NCI-H2196 treated with DMSO at 0.1 percent for 48 hours (cell line): ENCODE measurements at regions not wholly inside any gene's neighbourhood (a gene's known extent, or its start where the extent isn't known, plus 50 kb on each side); places are given as distances from the start of the nearest gene placed in this dataset.

Experiments used
- DNase-seq: peaks from one replicate; lab custom pipeline; 2025; ENCODE audit not compliant: unreplicated experiment; lab: John Stamatoyannopoulos, UW

- DNase-seq = no peak
Measured at GRCh38 chr11:121800240-121800639, 315.8 kb downstream of the BLID start.

GRCh38 chr11:121797496-121797895 lies 318.5 kb downstream of the BLID start:
- no peak for DNase-seq

- DNase-seq = no peak
Measured at GRCh38 chr11:121795174-121795573, 320.8 kb downstream of the BLID start.

- DNase-seq = no peak
Measured at GRCh38 chr11:121794671-121795141, 321.3 kb downstream of the BLID start.

GRCh38 chr11:121793916-121794315 lies 322.1 kb downstream of the BLID start:
- DNase-seq = no peak

GRCh38 chr11:121793291-121793690 lies 322.7 kb downstream of the BLID start:
- no peak for DNase-seq

GRCh38 chr11:121792185-121792584 lies 323.8 kb downstream of the BLID start:
- DNase-seq = no peak

GRCh38 chr11:121790430-121790829 lies 325.6 kb downstream of the BLID start:
- no peak for DNase-seq

- DNase-seq = no peak
Measured at GRCh38 chr11:121780971-121781370, 328.2 kb upstream of the SORL1-AS1 start.

- no peak for DNase-seq
Measured at GRCh38 chr11:121777056-121777455, 324.3 kb upstream of the SORL1-AS1 start.

- no peak for DNase-seq
Measured at GRCh38 chr11:121775276-121775675, 322.5 kb upstream of the SORL1-AS1 start.

GRCh38 chr11:121773076-121773475 lies 320.3 kb upstream of the SORL1-AS1 start:
- no peak for DNase-seq

GRCh38 chr11:121770939-121771595 lies 318.3 kb upstream of the SORL1-AS1 start:
- no peak for DNase-seq

- no peak for DNase-seq
Measured at GRCh38 chr11:121769191-121769590, 316.4 kb upstream of the SORL1-AS1 start.

GRCh38 chr11:121767433-121767832 lies 314.7 kb upstream of the SORL1-AS1 start:
- no peak for DNase-seq

- DNase-seq = no peak
Measured at GRCh38 chr11:121766991-121767390, 314.2 kb upstream of the SORL1-AS1 start.

GRCh38 chr11:121766166-121766565 lies 313.4 kb upstream of the SORL1-AS1 start:
- DNase-seq = no peak

- no peak for DNase-seq
Measured at GRCh38 chr11:121763526-121763925, 310.8 kb upstream of the SORL1-AS1 start.

GRCh38 chr11:121762820-121763219 lies 310.1 kb upstream of the SORL1-AS1 start:
- no peak for DNase-seq

GRCh38 chr11:121761186-121761585 lies 308.4 kb upstream of the SORL1-AS1 start:
- DNase-seq = no peak

GRCh38 chr11:121757480-121758125 lies 304.8 kb upstream of the SORL1-AS1 start:
- no peak for DNase-seq

GRCh38 chr11:121755906-121756305 lies 303.1 kb upstream of the SORL1-AS1 start:
- DNase-seq = no peak

- DNase-seq = no peak
Measured at GRCh38 chr11:121755191-121755590, 302.4 kb upstream of the SORL1-AS1 start.
